GM19238 (cell line): ENCODE measurements at regions not wholly inside any gene's neighbourhood (a gene's known extent, or its start where the extent isn't known, plus 50 kb on each side); places are given as distances from the start of the nearest gene placed in this dataset.
"Not testable (repeated sequence)": the region's sequence is repeated elsewhere in the genome, so short reads cannot be mapped to it uniquely, and the experiment has no call there.

Source experiments
- DNase-seq: peaks from one replicate; pipeline ENCODE4 v3.0.0; 2011; ENCODE audit warnings: low spot score; ENCODE audit not compliant: insufficient read length

DNA sequence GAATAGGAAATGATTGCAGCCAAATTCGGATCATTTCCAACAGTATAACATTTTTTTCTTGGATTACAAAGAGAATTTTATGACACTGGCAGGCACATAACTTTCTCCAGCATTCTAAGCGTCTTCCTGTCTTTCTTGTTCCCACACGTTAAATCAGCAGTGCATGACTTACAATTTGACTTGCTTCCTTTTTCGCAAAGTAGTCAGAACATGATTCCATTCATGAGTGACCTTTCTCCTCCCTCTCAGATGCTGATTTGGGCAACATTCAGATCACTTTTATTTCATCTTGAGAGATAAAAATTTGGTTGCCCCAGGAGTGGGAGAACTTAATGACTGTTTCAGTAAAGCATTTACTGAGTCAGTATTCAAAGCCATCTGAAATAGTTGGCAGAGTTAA is 858.7 kb upstream of the ACVR2A start:
- DNase-seq: no peak

DNA sequence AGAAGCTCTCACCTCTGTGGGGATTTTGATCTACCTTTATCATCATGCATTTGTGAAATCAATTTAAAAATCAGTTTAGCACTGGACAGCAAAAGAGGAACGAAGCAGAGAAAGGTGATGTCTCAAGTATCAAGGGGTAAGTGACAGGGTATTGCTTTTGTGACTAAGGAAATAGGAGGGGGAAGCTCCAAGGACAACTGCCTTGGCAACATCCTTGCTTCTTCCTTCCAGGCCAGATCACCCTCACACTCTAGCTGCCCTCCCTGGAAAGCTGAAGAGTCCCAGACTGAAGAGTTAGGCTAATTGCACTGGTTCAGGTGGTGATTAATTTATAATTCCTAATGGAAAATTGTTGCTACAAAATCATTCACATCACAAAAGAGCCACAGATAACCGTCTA is 859.1 kb upstream of the ACVR2A start:
- no peak for DNase-seq

DNA sequence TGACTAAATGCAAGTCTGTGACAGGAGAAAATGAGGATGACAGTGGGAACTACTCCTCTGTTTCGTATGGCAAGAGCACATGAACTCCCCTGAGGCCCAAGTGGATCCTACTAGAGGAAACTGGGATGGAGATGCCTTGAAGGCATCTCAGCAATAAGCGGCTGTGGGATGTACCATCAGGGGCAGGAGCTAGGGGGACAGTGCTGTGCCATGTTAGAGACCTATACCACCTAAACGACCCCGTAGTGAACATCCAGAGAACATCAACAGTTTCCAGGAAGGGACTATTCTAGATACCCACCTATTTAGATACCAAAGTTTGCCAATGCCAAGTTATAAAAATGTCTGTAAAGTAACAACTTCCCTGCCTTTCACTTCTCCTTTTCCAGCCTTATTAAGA is 860.8 kb upstream of the ACVR2A start:
- DNase-seq: no peak

DNA sequence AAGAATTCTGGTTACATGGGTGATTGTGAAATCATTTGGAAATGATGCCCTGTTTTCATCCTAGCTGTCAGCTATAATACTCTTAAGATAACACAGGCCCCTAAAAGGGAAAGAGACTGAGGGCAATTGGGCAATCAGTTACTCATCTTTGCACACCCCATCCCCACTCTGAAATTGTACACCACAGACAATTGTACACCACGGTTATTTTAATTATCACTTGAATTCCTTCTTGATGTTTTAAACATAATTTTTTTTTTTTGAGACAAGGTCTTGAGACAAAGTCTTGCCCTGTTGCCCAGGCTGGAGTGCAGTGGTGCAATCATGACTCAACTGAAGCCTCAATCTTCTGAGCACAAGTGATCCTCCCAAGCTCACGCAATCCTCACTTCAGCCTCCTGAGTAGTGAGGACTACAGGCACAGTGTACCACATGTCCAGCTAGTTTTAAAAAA is 862.4 kb upstream of the ACVR2A start:
- no peak for DNase-seq

DNA sequence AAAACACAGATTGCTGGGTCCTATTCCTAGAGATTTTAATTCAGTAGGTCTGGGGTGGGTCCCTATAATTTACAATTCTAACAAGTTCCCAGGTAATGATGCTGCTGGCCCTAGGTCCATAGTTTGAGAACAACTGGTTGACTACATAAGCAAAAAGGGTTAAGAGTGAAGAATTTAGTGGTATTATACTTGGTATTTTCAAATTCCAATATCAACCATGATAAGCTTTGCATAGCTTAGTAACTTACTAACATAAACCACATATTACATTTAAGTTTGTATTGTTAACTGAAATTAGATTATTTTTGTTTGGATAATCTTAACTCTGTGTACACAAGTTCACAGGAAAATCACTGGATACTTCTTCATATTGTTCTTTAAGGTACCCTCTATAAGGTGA is 862.9 kb upstream of the ACVR2A start:
- DNase-seq: no peak

DNA sequence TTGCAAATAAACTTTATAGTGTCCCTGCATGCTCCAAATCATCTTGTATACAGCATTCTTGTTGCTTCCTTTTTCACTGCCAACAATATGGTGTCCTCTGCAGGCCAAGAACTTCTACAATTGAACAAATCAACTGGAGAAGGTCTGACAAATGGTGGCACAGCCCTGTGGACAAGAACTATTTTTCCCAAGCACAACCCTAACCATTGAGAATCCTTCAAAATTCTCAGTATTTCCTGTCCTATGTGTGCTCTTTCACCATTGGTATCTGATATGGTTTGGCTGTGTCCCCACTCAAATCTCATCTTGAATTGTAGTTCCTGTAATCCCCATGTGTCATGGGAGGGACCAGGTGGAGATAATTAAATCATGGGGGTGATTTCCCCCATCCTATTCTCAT is 865.1 kb upstream of the ACVR2A start:
- no peak for DNase-seq

DNA sequence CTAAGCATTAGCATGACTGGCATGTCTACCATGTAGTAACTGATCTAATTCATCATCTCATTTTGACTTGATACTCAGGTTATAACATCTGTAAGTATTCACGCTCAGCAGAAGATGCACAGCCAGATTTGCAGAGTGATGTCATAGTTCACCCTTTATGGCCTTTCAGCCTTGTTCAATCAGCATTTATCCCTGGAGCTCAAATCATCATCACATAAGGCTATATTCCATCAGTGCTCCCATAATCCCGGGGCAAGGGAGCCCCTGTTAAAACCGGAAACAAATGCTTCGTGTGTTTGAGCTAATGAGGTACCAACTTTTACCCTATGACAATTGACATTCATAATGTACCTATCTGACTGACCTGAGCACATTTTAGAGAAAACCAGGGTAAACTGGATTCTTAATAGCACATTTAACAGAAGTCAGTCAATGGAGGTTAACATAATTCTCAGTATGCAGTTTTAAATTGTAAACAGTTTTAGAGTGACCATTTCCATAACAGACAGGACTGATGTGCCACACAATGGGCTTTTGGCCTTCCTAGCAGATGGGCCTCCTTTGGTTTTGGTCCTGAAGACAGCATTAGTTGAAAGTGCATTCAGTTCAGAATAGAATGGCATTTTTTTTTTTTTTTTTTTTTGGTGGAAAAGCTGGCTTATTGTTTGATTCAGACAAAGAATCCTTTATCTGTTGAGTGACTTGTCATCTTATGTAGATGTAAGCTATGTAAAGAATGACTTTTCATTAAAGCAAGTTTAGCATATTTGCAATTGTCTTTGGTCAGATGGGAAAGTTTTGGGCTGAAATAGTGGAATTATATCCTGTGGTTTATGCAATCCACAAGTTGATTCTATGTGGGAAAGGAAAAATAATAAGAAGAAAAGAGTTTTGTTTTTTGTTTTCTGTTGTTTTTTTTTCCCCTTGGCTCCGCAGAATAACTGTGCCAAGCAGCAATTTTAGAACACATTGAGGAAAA is 866.0 kb upstream of the ACVR2A start:
- no peak for DNase-seq

DNA sequence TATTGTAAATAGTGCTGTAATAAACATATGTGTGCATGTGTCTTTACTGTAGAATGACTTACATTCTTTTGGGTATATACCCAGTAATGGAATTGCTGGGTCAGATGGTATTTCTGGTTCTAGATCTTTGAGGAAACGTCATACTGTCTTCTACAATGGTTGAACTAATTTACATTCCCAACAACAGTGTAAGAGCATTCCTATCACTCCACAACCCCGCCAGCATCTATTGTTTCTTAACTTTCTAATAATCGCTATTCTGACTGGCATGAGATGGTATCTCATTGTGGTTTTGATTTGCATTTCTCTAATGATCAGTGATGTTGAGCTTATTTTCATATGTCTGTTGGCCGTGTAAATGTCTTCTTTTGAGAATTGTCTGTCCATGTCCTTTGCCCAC is 873.8 kb upstream of the ACVR2A start:
- not testable (repeated sequence) for DNase-seq

DNA sequence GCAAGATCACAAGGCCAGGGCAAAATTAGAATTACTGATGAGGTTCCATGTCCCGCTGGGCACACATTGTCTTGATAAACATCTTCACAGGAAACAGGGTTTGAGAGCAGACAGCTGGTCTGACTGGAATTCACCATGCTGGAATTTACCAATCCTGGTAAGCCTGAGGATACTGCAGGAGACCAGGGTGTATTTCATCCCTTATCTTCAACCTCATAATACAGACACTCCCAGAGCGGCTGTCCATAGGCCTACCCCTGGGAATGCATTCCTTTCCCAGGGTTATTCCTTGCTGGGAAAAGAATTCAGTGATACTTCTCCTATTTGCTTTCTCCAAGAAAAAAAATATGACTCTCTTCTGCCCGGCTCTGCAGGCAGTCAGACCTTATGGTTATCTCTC is 875.1 kb upstream of the ACVR2A start:
- not testable (repeated sequence) for DNase-seq

DNA sequence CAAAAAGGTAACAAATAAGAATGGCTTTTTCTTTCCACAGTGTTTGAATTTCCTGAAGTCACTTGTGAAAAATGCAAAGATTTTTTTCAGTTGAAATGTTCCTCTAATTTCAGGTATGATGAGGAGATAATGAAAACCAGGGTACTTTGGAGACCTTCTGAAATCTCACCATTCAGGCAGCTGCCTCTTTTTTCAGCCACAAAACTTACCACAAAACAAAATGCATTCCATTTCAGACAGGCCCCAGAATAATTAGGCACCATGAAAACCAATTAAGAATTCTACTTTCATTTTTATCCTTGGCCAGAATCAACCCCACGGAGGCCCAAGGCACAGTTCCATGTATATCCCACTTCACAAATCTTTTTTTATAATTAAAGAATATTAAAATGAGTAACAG is 880.3 kb upstream of the ACVR2A start:
- no peak for DNase-seq

DNA sequence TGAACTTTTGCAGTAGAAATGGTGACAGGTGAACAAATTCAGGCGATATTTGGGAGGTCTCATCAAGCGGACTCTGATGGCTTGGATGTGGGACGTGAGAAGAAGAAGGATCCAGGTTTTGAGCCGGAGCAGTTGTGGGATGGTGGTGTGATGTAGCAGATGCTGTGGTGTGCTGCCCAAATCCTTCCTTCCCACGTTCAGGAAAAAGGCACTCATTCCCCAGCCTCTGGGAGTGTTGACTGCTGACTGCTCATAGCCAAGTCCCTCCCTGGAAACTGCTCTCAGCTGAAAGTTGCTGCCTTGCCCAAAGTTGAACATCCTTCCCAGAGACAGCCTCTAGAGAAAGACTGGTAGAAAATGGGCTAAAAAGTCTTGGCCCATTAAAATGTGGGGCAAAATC is 890.3 kb upstream of the ACVR2A start:
- no peak for DNase-seq

DNA sequence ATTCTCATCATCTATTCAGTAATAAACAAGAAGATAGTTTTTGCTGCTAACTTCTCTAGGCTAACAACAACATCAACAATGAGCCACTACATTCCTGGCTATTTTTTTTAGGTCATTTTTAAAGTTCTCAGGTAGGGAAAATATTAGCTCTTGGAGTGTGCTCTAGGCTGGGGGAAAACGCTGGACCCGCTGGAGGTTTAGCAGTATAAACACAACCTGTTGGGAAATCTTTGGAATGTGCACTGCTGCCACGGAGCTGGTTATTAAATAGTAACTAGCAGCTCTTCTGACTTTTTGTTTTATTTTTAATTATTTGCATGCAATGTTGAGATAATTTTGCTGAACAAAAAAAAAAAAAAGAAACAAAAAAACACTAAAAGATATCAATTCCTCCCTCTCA is 892.1 kb upstream of the ACVR2A start:
- DNase-seq: no peak

DNA sequence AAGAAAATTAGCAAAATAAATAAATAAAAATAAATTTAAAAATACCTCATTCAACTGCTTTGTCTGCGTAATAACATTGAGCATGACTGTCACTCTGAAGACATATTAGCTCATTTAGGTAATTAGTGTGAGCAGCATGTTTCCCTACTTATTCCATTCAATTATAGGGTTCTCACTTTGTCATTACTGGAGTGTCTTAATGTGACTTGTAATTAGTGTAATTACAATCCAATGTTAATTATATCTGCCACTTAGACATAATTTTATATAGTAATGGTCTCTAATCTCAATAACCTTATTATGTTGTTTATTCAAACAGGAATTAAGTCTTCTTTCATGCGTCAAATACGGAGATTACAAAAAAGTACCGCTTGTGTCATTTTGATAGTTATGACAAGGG is 893.9 kb upstream of the ACVR2A start:
- DNase-seq: no peak

DNA sequence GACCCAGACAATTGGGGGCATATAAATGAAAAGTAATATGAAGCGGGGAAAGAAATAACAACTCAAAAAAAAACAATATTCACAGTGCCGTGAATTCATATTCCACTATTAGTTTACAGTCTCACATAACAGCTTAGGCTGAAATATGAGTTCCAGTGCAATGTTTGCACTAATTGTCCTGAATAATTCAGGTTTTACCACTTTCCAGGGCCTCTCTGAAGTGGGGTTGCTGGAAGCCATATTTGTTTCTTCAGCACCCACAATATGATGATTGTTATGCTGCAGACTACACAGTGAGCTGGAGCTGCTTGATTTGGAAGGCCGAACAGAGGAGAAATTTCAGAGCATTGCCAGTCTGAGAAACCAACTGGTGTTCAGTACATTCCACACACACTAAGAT is 894.5 kb upstream of the ACVR2A start:
- DNase-seq: no peak

DNA sequence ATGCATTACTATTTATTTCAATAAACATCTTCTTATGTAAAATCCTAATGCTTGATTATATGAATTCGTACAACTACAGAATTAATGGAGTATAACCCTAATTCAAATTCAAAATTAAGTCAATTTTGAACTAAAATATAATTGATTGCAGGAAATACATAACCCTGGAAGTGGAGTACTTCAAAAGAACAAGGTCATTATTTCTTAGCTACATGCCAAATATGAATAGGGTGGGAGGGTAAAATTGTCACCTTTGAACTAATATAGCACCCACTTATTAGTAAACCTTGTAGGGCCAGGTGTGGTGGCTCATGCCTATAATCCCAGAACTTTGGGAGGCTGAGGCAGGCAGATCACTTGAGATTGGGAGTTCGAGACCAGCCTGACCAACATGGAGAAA is 895.4 kb upstream of the ACVR2A start:
- no peak for DNase-seq

DNA sequence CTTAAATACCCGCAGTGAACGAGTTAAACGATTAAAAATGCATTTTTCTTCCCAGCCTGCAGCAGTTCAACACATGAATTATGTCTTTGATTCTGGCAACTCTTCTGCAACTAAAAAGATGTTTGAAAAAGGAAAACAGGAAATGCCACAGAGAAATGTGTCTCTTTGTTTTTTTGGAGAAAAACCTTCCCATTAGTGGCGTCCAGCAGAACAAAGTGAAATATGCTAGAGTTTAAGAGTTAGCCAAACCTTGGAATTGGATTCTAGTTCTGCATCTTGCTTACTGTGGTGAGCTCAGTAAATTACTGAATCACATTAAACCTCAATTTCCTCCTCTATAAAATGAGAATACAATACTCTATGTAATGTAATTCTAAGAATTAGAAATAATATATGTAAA is 900.2 kb upstream of the ACVR2A start:
- DNase-seq: no peak

DNA sequence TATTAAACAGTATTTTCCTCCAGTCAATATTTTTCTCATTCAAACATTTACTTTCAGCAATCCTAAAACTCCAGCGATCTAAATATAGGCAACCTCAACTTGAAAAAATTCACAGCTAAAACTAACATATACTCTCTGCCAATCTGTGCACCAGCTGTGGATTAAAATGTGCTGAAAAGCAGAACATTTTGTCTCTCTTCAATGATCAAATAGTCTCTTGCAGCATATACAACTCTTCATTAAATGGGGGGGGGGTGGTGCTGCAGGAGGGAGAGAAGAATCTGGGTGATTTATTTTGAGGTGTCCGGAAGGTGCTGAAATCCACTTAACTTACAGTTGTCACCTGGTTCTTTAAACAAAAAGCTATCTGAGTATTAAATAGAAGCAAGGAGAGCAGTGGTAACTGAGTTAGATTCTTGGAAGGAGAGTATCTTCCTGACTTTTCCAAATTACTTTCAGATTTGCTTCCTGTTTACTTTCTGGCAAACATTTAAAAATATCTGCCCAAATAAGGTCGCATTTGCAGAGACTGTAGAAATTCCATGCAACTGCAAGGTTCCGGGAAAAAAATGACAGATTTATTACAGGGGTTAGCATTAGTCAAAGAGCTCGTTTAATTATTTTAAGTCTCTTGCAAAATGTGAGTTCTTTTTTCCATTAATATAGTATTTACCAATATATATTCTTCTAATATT is 904.7 kb upstream of the ACVR2A start:
- no peak for DNase-seq

DNA sequence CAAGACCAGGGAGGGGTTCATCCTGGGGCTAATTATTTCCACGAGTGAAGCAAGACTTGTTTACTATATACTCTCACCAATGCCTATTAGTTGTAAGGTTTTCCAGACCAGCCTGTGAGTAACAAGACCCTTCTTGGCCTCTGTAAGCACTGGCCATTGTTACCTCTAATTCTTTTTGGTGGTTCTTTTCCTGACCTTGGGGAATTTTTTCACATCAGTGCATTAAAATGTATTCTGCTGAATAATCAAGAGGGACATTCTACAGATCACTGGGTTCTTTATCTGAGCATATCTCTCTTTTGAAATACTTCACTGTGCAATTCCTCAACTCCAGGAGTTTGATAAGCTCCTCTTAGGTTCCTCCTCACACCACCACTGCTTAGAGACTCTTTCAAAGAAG is 909.9 kb upstream of the ACVR2A start:
- no peak for DNase-seq

DNA sequence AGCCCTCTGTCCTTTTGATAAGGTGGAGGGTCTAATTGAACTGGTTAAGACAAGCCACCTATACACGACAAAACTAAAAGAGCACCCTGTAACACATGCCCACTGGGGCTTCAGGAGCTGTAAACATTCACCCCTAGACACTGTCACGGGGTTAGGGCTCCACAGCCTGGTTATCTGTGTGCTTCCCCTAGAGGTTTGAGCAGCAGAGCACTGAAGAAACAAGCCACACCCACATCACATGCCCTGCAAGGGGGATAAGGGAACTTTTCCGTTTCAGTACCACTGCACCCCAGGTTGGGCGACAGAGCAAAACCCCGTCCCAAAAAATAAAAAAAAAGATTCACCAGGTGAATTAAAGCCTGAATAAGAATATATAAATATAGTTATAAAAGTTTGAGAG is 913.7 kb upstream of the ACVR2A start:
- no peak for DNase-seq

DNA sequence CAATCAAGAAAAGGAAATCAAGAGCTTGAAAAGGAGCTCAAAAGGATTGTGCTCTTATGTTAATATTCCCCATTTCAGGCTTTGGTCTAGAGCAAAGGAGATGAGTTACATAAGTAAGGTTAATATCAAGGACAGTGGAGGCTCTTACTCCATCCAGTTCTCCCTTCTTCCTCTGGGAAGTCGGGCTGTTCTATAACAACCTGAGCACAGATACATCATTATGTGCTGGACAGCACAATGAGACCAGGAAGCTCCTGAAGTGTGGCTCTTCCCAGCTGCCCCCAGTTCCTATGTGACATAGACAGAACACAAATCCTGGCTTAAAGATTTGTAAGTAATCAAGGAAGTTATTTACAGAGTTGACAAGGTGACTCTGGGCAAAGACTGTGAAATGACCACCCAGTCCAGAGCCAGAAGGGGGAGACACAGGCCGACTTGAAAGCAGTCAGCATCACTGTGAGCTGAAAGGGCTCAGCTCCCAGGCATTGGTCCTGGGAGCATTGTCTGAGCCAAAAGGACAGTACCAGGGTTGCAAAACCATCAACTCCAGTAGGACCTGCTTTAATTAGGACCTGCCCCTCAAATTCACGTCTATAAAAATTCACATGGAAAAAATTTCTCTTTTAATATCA is 917.6 kb upstream of the ACVR2A start:
- no peak for DNase-seq

DNA sequence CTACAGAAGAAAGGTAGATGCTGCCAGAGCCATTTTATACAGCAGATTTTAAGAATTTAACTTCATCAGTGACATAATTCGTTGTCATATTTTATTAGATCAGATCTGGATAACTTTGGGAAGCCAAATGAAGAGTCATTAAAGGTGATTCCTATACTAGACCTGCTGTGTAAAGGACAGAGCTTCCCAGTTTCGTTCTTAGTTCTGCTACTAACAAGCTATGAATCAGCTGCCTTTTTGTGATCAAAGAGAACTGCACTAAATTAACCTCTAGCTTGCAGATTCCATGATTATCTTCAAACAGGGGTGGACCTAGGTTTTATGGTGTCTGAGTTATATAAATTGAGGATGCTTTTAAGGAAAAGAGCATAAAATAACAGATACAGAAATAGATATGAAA is 926.5 kb upstream of the ACVR2A start:
- no peak for DNase-seq

DNA sequence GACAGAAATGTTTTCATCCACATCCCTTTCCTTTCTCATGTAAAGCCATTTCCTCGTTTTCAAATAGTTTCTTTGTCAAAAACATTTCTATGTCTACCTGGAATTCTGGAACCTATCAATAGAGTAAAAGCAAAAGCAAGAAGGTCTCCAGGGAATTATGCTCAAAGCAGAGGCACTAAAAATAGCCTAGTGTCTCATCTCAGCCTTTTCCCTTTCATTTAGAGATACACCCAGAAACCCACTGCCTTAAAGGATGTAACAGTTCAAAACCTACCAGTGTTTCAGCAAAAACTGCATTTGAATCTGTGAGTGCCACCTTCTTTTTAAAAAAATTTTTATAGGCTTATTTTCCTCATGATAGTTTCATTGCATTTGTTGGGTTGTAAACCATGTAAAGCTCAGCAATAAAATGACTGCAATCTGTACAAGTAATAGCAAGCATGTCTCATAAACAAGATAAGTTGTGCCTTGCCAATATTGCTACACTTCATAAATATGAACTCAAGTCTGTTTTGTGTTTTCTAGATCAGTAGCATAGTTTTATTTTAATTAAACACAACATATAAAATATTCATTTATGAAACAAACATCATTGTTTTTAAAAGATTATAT is 927.3 kb upstream of the ACVR2A start:
- DNase-seq: no peak
